ENCODE measurements at regions not wholly inside any gene's neighbourhood (a gene's known extent, or its start where the extent isn't known, plus 50 kb on each side); places are given as distances from the start of the nearest gene placed in this dataset.

GRCh38 chr1:213773975-213774374 lies 213.8 kb upstream of the PROX1 start:
- TF ChIP-seq, protein P1, sequence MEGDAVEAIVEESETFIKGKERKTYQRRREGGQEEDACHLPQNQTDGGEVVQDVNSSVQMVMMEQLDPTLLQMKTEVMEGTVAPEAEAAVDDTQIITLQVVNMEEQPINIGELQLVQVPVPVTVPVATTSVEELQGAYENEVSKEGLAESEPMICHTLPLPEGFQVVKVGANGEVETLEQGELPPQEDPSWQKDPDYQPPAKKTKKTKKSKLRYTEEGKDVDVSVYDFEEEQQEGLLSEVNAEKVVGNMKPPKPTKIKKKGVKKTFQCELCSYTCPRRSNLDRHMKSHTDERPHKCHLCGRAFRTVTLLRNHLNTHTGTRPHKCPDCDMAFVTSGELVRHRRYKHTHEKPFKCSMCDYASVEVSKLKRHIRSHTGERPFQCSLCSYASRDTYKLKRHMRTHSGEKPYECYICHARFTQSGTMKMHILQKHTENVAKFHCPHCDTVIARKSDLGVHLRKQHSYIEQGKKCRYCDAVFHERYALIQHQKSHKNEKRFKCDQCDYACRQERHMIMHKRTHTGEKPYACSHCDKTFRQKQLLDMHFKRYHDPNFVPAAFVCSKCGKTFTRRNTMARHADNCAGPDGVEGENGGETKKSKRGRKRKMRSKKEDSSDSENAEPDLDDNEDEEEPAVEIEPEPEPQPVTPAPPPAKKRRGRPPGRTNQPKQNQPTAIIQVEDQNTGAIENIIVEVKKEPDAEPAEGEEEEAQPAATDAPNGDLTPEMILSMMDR (conservative IDR thresholded peaks at IDR 0.05), result no peak
- TF ChIP-seq ZFX (IDR thresholded peaks at IDR 0.05), result no peak
